GM23338 (cell line): ENCODE measurements at regions not wholly inside any gene's neighbourhood (a gene's known extent, or its start where the extent isn't known, plus 50 kb on each side); places are given as distances from the start of the nearest gene placed in this dataset.

ENCODE experiments used
- ZNF114 ChIP-seq: fragments of 250-450 bp; sonication (Bioruptor Pico); IDR thresholded peaks from 2 replicates; pipeline ENCODE4 v1.5.0; 2020; ENCODE audit warnings: mild to moderate bottlenecking, moderate library complexity
- TF ChIP-seq, protein P1 (sequence below), 2 experiments: fragments of 200-600 bp in 1 of 2; sonication (generic) in 1 of 2; conservative IDR thresholded peaks; 2 replicates each; pipeline versions ENCODE4 v1.5.1 to v1.6.1; 2016 to 2017; ENCODE audit warnings: antibody characterized with exemption in 2 of 2, low read depth in 2 of 2, mild to moderate bottlenecking in 2 of 2, moderate library complexity in 1 of 2
- TF ChIP-seq, protein P2 (sequence below): IDR thresholded peaks from 2 replicates; pipeline ENCODE4 v1.6.1; 2016; ENCODE audit warnings: antibody characterized with exemption
- TF ChIP-seq, protein P3 (sequence below): IDR thresholded peaks from one replicate; pipeline ENCODE4 v1.6.1; 2018; ENCODE audit warnings: antibody characterized with exemption; ENCODE audit not compliant: unreplicated experiment

DNA sequence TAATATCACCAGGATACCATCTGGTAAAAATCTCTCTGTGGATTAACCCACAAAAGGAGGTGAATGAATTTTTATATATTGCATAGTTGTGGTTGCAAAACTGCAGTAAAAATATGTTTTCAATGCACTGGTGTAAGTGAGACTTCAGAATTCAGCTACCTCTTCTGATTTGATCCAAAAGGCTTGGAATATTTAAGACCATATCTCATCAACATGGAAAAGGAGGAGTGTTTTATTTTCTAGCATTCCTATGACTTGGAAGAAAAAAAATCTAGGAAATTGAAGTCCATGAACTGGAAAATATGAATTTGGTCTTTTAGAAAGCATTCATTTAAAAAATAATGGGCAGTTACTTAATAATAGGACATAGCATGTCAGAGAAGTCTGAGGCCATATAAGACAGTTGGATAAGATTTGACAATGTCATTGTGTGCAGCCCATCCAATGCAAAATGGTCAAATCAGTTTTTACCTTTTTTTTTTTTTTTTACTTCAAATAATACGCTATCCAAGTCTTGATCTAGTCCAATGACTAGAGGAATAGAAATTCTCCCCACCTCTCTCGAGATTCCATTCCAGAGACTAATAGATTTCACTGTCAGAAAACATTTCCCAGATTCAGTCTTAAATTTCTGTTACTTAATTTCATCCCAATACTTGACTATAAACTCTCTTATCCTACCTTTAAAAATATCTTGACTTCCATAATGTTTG lies 364.9 kb upstream of the PMFBP1 start:
- TF ChIP-seq, protein P1, sequence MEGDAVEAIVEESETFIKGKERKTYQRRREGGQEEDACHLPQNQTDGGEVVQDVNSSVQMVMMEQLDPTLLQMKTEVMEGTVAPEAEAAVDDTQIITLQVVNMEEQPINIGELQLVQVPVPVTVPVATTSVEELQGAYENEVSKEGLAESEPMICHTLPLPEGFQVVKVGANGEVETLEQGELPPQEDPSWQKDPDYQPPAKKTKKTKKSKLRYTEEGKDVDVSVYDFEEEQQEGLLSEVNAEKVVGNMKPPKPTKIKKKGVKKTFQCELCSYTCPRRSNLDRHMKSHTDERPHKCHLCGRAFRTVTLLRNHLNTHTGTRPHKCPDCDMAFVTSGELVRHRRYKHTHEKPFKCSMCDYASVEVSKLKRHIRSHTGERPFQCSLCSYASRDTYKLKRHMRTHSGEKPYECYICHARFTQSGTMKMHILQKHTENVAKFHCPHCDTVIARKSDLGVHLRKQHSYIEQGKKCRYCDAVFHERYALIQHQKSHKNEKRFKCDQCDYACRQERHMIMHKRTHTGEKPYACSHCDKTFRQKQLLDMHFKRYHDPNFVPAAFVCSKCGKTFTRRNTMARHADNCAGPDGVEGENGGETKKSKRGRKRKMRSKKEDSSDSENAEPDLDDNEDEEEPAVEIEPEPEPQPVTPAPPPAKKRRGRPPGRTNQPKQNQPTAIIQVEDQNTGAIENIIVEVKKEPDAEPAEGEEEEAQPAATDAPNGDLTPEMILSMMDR (conservative IDR thresholded peaks at IDR 0.05; ENCODE audit: low read depth in 2 of 2) = no peak
- TF ChIP-seq, protein P2, sequence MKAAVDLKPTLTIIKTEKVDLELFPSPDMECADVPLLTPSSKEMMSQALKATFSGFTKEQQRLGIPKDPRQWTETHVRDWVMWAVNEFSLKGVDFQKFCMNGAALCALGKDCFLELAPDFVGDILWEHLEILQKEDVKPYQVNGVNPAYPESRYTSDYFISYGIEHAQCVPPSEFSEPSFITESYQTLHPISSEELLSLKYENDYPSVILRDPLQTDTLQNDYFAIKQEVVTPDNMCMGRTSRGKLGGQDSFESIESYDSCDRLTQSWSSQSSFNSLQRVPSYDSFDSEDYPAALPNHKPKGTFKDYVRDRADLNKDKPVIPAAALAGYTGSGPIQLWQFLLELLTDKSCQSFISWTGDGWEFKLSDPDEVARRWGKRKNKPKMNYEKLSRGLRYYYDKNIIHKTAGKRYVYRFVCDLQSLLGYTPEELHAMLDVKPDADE = no peak
- TF ChIP-seq, protein P3, sequence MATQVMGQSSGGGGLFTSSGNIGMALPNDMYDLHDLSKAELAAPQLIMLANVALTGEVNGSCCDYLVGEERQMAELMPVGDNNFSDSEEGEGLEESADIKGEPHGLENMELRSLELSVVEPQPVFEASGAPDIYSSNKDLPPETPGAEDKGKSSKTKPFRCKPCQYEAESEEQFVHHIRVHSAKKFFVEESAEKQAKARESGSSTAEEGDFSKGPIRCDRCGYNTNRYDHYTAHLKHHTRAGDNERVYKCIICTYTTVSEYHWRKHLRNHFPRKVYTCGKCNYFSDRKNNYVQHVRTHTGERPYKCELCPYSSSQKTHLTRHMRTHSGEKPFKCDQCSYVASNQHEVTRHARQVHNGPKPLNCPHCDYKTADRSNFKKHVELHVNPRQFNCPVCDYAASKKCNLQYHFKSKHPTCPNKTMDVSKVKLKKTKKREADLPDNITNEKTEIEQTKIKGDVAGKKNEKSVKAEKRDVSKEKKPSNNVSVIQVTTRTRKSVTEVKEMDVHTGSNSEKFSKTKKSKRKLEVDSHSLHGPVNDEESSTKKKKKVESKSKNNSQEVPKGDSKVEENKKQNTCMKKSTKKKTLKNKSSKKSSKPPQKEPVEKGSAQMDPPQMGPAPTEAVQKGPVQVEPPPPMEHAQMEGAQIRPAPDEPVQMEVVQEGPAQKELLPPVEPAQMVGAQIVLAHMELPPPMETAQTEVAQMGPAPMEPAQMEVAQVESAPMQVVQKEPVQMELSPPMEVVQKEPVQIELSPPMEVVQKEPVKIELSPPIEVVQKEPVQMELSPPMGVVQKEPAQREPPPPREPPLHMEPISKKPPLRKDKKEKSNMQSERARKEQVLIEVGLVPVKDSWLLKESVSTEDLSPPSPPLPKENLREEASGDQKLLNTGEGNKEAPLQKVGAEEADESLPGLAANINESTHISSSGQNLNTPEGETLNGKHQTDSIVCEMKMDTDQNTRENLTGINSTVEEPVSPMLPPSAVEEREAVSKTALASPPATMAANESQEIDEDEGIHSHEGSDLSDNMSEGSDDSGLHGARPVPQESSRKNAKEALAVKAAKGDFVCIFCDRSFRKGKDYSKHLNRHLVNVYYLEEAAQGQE = no peak
- no peak for TF ChIP-seq ZNF114 (CRISPR knock-in tag)
